GM21381 (cell line): ENCODE measurements at regions not wholly inside any gene's neighbourhood (a gene's known extent, or its start where the extent isn't known, plus 50 kb on each side); places are given as distances from the start of the nearest gene placed in this dataset.
"Not testable (repeated sequence)": the region's sequence is repeated elsewhere in the genome, so short reads cannot be mapped to it uniquely, and the experiment has no call there.

Experiments
- ATAC-seq: cut with Tn5 transposase; IDR thresholded peaks from one replicate; pipeline ENCODE4 v1.9.1; 2021; ENCODE audit warnings: mild to moderate bottlenecking, moderate library complexity; ENCODE audit not compliant: unreplicated experiment

DNA sequence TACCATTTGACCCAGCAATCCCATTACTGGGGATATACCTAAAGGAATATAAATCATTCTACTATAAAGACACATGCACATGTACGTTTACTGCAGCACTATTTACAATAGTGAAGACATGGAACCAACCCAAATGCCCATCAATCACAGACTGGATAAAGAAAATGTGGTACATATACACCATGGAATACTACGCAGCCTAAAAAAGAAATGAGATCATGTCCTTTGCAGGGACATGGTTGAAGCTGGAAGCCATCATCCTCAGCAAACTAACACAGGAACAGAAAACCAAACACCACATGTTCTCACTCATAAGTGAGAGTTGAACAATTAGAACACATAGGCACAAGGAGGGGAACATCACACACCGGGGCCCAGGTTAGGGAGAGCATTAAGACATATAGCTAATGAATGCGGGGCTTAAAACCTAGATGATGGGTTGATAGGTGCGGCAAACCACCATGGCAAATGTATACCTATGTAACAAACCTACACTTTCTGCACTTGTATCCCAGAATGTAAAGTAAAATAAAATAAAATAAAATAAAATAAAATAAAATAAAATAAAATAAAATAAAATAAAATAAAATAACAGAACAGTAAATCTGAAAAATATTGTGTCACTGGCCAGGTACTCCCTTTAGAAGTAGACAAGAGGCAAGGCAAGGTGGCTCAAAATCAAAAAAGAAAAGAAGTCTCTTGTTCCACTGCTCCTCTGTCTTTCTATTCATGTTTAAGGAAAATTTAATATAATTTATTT lies 423.8 kb upstream of the GRAMD2B start:
- ATAC-seq: not testable (repeated sequence)

GRCh38 chr5:126000507-126000906 lies 422.7 kb upstream of the GRAMD2B start:
- no peak for ATAC-seq

DNA sequence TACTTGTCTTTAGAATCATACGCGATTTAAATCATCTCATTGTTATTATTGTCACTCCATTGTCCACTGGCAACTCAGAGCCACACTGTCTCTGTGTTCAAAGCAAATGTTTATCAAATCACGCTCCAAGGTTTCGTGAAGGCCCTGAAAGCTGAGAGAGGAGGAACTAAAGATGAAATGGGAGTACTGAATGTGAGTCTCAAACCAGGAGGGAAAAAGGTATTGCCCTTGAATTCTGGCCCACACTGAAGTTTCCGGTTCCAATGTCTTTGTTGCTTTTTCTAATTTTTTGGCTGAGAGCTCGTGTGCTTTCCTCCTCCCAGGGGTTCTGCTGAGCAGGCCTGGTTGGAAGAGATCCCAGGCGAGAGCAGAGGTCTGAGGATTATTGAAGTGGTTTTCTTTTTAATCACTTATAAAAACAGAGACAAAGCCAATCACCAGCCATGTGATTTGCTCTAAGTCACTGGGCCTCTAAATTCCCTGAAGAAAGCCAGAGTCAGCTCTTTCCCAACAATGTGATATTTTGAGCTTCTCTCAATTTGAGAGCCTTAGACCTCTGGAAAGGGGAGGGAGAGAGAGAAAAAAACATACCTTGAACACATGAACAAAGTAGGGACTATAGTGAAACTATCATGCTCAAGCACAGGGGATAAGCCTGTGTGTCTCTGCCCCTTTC lies 420.8 kb upstream of the GRAMD2B start:
- no peak for ATAC-seq

DNA sequence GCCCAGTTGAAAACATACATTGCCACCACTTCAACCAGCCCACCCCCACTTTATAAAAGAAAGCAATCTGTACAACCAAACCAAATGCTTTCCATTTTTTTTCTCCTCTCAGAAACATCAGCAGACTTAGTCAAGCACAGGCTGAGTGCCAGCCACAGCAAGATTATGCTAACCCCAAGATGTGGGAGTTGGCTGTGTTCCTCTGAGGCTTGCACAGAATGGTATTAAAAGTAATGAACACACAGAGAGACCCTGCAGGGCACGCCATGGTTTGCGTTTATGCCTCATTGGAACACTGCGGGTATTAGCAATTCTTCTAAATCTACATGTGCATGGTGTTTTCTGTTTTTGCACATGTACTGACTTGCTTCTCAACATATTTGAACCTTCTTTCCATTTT lies 419.9 kb upstream of the GRAMD2B start:
- ATAC-seq: no peak

DNA sequence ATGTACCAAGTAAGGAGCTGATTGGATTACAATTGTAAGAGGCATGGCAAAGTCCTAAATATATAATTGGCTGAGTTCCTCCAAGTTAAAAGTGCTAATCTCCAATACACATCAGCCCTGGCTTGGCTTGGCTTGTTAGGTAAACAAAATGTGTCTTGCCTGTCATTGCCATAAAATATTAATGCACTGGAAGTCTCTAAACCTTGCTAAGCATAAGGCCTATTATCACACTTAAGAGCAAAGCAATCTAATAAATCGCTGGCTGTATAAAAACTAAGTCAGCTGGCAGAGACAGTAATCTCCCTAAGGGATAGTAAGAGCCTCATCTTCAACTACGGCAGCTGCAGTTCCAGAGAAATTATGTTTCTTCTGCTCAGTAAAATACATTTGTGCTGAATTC lies 418.6 kb upstream of the GRAMD2B start:
- no peak for ATAC-seq

- no peak for ATAC-seq
These were observed 415.4 kb upstream of the GRAMD2B start for GRCh38 chr5:126007841-126008240.

DNA sequence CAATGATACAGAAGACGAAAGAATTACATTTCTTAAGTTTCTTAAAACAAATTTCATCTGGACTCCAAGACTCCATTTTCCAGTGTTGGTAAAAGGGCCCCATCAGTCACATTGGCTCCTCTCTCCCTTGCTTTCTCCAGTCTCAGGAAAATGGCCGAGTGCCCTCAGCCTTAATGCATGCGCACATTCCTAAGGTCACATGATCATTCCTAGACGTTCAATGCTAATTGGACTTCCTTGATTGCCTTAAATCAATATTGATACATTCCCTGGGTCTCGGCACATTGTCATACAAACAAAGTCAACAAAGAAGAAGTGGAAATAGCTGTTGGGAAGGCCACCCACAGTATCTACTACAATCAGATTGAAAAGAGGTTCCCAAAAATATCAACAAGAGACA lies 413.6 kb upstream of the GRAMD2B start:
- ATAC-seq: no peak

- not testable (repeated sequence) for ATAC-seq
These were observed 411.7 kb upstream of the GRAMD2B start for GRCh38 chr5:126011526-126011925.

- ATAC-seq: no peak
These were observed 408.5 kb upstream of the GRAMD2B start for GRCh38 chr5:126014676-126015075.

DNA sequence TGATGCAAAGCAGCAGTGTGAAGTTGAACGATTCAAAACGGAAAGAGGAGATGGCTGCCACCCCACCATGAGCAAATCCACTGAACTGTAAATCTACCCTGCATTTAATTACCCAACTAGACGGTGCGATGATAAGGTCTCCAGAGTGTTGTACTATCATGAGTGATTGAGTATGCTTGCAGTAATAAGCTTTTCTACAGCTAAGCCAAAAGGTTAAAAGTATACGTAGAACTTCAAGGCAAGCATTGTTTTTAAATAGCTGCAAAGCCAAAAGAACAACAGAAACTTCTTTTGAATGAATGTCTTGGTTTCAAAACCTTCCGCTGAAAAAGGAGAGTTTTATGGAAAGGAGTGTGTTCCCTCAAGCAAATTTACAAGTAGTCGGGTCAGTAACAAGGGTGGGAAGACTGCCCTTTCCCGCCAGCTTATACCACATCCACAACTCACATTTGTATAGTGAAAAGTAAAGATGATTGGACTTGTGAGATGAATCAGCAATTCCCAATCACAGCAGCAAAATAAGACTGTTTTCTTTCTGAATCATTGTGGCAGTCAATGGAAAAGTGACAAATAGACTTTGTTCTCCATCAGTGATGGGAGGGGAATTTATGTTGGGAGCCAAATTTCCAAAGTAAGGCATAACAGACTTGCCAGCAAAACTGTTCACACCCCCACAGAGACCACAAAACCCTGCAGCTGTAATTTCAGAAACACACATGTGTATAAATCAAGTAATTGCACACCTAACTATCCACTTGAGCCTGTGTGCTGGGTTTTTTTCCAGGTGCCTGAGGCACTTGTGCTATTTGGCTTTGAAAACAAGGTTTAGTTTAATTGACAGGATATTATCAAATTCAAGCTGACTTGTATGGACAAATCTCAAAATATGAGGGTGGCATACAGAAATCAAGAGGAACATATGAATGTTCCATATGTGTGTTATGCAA lies 407.7 kb upstream of the GRAMD2B start:
- ATAC-seq: no peak

DNA sequence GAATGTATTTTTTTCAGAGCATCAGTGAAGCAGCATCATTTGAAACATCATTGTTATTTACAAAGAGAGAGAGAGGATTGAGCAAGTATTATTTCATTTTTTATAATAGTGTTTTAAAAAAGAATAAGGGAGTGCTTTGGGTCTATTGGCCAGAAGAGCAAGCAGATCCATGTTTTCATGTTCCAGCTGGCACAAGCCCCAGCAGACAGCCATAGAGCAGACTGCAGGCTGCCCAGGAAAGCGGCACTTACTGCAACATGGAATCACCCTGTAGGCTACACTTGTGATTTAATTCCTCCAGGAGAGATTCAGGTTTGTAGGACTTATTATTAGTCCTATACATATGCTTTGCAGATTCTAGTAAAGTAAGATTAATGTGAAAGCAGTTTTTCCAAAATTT lies 407.0 kb upstream of the GRAMD2B start:
- ATAC-seq: no peak

GRCh38 chr5:126017096-126017495 lies 406.1 kb upstream of the GRAMD2B start:
- no peak for ATAC-seq

DNA sequence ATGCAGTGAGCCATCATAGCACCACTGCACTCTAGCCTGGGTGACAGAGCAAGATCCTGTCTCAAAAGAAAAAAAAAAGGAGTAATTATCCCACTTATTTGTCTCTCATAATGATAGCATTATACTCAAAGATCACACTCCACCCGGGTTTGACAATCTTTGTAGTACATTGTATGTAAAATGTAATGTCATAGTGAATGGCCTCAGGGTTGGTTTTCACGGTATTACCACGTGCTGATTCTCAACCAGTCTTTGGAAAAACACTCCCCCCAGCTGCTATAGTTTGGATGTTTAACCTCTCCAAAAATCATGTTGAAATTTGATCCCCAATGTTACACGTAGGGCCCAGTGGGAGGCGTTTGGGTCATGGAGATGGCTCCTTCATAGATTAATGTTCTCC lies 402.4 kb upstream of the GRAMD2B start:
- ATAC-seq: no peak

- no peak for ATAC-seq
These were observed 399.2 kb upstream of the GRAMD2B start for GRCh38 chr5:126023994-126024441.

GRCh38 chr5:126027149-126027548 lies 396.1 kb upstream of the GRAMD2B start:
- ATAC-seq: no peak

- ATAC-seq: no peak
These were observed 395.6 kb upstream of the GRAMD2B start for GRCh38 chr5:126027652-126028051.

DNA sequence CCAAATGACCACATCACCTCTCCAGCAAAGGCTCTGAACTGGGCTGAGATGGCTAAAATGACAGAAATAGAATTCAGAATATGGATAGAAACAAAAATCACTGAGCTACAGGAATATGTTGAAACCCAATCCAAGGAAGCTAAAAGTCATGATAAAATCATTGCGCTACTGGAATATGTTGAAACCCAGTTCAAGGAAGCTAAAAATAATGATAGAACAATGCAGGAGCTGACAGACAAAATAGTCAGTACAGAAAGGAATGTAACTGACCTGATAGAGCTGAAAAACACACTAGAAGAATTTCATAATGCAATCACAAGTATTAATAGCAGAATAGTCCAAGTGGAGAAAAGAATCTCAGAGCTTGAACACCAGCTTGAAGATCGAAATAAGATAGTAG lies 394.9 kb upstream of the GRAMD2B start:
- no peak for ATAC-seq

GRCh38 chr5:126029282-126029681 lies 393.9 kb upstream of the GRAMD2B start:
- ATAC-seq: not testable (repeated sequence)

DNA sequence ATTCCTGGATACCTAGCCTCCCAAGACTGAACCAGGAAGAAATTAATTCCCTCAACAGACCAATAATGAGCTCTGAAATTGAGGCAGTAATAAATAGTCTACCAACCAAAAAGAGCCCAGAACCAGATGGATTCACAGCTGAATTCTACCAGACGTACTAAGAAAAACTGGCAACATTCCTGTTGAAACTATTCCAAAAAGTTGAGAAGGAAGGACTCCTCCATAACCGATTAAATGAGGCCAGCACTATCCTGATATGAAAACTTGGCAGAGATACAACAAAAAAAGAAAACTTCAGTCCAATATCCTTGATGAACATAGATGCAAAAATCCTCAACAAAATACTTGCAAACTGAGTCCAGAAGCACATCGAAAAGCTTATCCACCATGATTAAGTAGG lies 392.5 kb upstream of the GRAMD2B start:
- no peak for ATAC-seq

DNA sequence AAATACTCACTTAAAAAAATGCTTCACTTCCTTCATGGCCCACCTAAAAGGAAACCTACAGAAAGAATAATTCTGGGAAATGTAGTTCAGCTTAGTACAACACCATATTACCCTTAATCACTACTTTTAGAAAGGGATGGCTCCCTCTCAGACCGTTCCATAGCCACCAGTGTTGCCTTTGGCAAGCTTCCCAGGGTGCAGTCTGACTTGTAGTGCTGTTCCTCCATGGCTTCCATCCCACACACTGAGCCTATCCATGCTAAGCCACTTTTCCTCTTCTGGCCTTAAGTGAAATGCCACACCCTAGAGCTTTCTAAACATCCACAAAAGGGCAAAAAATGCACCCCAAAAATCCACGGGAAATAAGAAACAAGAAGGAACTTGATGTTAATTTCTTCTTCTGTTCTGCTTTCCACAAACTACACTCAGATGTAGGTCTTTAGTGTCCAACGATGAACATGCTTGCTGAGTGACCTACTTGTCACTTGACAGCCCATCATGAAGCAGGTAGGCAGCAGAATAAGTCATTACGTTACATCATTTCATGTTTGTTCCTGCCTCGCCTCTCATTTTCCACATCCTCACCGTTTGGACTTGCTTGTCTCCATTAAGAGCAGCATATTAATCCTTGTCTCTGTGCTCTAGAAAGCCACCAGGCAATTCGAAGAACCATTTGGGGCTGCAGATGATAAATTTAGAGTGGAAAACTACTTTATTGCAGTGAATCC lies 391.1 kb upstream of the GRAMD2B start:
- no peak for ATAC-seq

DNA sequence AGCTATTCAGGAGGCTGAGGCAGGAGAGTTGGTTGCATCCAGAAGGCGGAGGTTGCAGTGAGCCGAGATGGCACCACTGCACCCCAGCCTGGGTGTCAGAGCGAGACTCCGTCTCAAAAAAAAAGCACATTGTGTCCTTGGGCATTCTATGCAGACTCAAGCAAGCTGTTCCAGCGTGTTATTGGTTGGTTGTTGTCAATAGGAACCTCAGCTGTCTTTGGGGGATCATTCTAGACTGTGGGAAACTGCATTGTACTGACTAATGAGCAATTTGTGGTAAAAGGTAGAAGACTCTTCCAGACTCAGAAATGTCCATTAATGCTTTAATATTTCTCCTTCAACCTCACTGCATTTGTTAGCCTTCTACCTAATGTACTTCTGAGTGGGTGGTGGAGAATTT lies 379.5 kb upstream of the GRAMD2B start:
- ATAC-seq: no peak
